Upper lobe of left lung (tissue), 4 donors: ENCODE measurements at regions not wholly inside any gene's neighbourhood (a gene's known extent, or its start where the extent isn't known, plus 50 kb on each side); places are given as distances from the start of the nearest gene placed in this dataset.

ENCODE experiments used
- CTCF ChIP-seq, 6 experiments: fragments of 450-650 bp in 4 of 6; fragments of 200-600 bp in 2 of 6; sonication (generic) in 2 of 6; IDR thresholded peaks; one replicate each; pipeline ENCODE4 v1.5.1; 2016 to 2019; ENCODE audit warnings: antibody characterized with exemption in 6 of 6
- POLR2A ChIP-seq, 4 donors: fragments of 450-650 bp; IDR thresholded peaks; one replicate each; pipeline ENCODE4 v1.5.1; 2016 to 2017; ENCODE audit warnings: antibody characterized with exemption in 4 of 4, mild to moderate bottlenecking in 2 of 4
- POLR2AphosphoS5 ChIP-seq, 2 donors: sonication (generic); formaldehyde crosslinking; IDR thresholded peaks; one replicate each; pipeline ENCODE4 v1.5.1; 2017; ENCODE audit warnings: antibody characterized with exemption in 2 of 2

GRCh38 chr13:111614009-111614408 is 293.6 kb downstream of the TEX29 start:
- TF ChIP-seq POLR2A (IDR thresholded peaks at IDR 0.05) (no peak), POLR2AphosphoS5 (IDR thresholded peaks at IDR 0.05) (no peak), CTCF (IDR thresholded peaks at IDR 0.05) (no peak)
